ENCODE measurements at regions not wholly inside any gene's neighbourhood (a gene's known extent, or its start where the extent isn't known, plus 50 kb on each side); places are given as distances from the start of the nearest gene placed in this dataset.
"Not testable (repeated sequence)": the region's sequence is repeated elsewhere in the genome, so short reads cannot be mapped to it uniquely, and the experiment has no call there.

GRCh38 chr9:126164796-126165525 is 161.7 kb upstream of the MVB12B start:
- H3K4me1 Mint-ChIP-seq, result no peaks in the 10 kb centered on the region
- H3K27ac Mint-ChIP-seq, result no peak overlapping the region
- no peak overlapping the region for H3K4me3 Mint-ChIP-seq
- H3K9me3 Mint-ChIP-seq, result no peaks in the 10 kb centered on the region
- ATAC-seq (replicated peaks), result no peak
- H3K36me3 Mint-ChIP-seq (ENCODE audit: low read depth), result no peaks in the 10 kb centered on the region
- H3K27me3 Mint-ChIP-seq, result peaks cover 32% of the 10 kb centered on the region

- Mint-ChIP-seq H3K4me3 (no peak overlapping the region), H3K9me3 (no peaks in the 10 kb centered on the region), H3K27ac (no peak overlapping the region), H3K27me3 (peaks cover 38% of the 10 kb centered on the region), H3K4me1 (no peaks in the 10 kb centered on the region), H3K36me3 (ENCODE audit: low read depth) (no peaks in the 10 kb centered on the region)
- ATAC-seq (replicated peaks), result no peak
These were observed 160.9 kb upstream of the MVB12B start for GRCh38 chr9:126165755-126166154.

- Mint-ChIP-seq H3K36me3 (ENCODE audit: low read depth) (no peaks in the 10 kb centered on the region), H3K9me3 (no peaks in the 10 kb centered on the region), H3K4me1 (no peaks in the 10 kb centered on the region), H3K27ac (no peak overlapping the region), H3K4me3 (no peak overlapping the region), H3K27me3 (peaks cover 38% of the 10 kb centered on the region)
- no peak for ATAC-seq (replicated peaks)
These were observed 160.3 kb upstream of the MVB12B start for GRCh38 chr9:126166291-126166690.

GRCh38 chr9:126166866-126167265 is 159.8 kb upstream of the MVB12B start:
- Mint-ChIP-seq H3K27ac (no peak overlapping the region), H3K36me3 (ENCODE audit: low read depth) (no peaks in the 10 kb centered on the region), H3K9me3 (no peaks in the 10 kb centered on the region), H3K4me1 (no peaks in the 10 kb centered on the region), H3K27me3 (peaks cover 38% of the 10 kb centered on the region), H3K4me3 (no peak overlapping the region)
- no peak for ATAC-seq (replicated peaks)

GRCh38 chr9:126169736-126170135 is 156.9 kb upstream of the MVB12B start:
- no peaks in the 10 kb centered on the region for H3K4me1 Mint-ChIP-seq
- H3K27me3 Mint-ChIP-seq, result peaks cover 38% of the 10 kb centered on the region
- no peak overlapping the region for H3K4me3 Mint-ChIP-seq
- no peaks in the 10 kb centered on the region for H3K36me3 Mint-ChIP-seq (ENCODE audit: low read depth)
- H3K27ac Mint-ChIP-seq, result no peak overlapping the region
- no peaks in the 10 kb centered on the region for H3K9me3 Mint-ChIP-seq
- no peak for ATAC-seq (replicated peaks)

GRCh38 chr9:126170286-126170823 is 156.3 kb upstream of the MVB12B start:
- ATAC-seq (replicated peaks), result no peak
- no peaks in the 10 kb centered on the region for H3K4me1 Mint-ChIP-seq
- no peak overlapping the region for H3K4me3 Mint-ChIP-seq
- H3K36me3 Mint-ChIP-seq (ENCODE audit: low read depth), result no peaks in the 10 kb centered on the region
- H3K27me3 Mint-ChIP-seq, result peaks cover 35% of the 10 kb centered on the region
- no peaks in the 10 kb centered on the region for H3K9me3 Mint-ChIP-seq
- H3K27ac Mint-ChIP-seq, result no peak overlapping the region

GRCh38 chr9:126171641-126172040 is 155.0 kb upstream of the MVB12B start:
- Mint-ChIP-seq H3K36me3 (ENCODE audit: low read depth) (no peaks in the 10 kb centered on the region), H3K9me3 (no peaks in the 10 kb centered on the region), H3K27ac (no peak overlapping the region), H3K27me3 (peaks cover 27% of the 10 kb centered on the region), H3K4me3 (no peak overlapping the region), H3K4me1 (no peaks in the 10 kb centered on the region)
- ATAC-seq (replicated peaks), result no peak

- Mint-ChIP-seq H3K36me3 (ENCODE audit: low read depth) (no peaks in the 10 kb centered on the region), H3K9me3 (no peaks in the 10 kb centered on the region), H3K27ac (no peak overlapping the region), H3K4me1 (no peaks in the 10 kb centered on the region), H3K4me3 (no peak overlapping the region), H3K27me3 (peaks cover 22% of the 10 kb centered on the region)
- no peak for ATAC-seq (replicated peaks)
These were observed 153.2 kb upstream of the MVB12B start for GRCh38 chr9:126173401-126173800.

GRCh38 chr9:126173929-126174328 is 152.7 kb upstream of the MVB12B start:
- Mint-ChIP-seq H3K36me3 (ENCODE audit: low read depth) (no peaks in the 10 kb centered on the region), H3K4me3 (no peak overlapping the region), H3K9me3 (no peaks in the 10 kb centered on the region), H3K27me3 (peaks cover 21% of the 10 kb centered on the region), H3K27ac (no peak overlapping the region), H3K4me1 (no peaks in the 10 kb centered on the region)
- no peak for ATAC-seq (replicated peaks)

- Mint-ChIP-seq H3K36me3 (ENCODE audit: low read depth) (no peaks in the 10 kb centered on the region), H3K27me3 (peaks cover 62% of the 10 kb centered on the region)
- no peak for ATAC-seq (replicated peaks)
These were observed 143.4 kb upstream of the MVB12B start for GRCh38 chr9:126183266-126183665.

GRCh38 chr9:126190994-126191393 is 135.6 kb upstream of the MVB12B start:
- not testable (repeated sequence) for H3K27ac Mint-ChIP-seq; ATAC-seq (replicated peaks); H3K9me3 Mint-ChIP-seq; H3K4me1 Mint-ChIP-seq; H3K4me3 Mint-ChIP-seq; H3K36me3 Mint-ChIP-seq (ENCODE audit: low read depth)
- peaks cover 17% of the 10 kb centered on the region for H3K27me3 Mint-ChIP-seq

More at GRCh38 chr9:126183266-126183665, 143.4 kb upstream of the MVB12B start:
- H3K4me1 Mint-ChIP-seq, result no peaks in the 10 kb centered on the region
- peaks cover 9% of the 10 kb centered on the region for H3K9me3 Mint-ChIP-seq
- no peak overlapping the region for H3K27ac Mint-ChIP-seq
- H3K4me3 Mint-ChIP-seq, result no peak overlapping the region

GRCh38 chr9:126198854-126199253 is 127.8 kb upstream of the MVB12B start:
- no peak for ATAC-seq (replicated peaks)
- Mint-ChIP-seq H3K9me3 (no peaks in the 10 kb centered on the region), H3K27me3 (peaks cover 45% of the 10 kb centered on the region), H3K4me1 (no peaks in the 10 kb centered on the region), H3K36me3 (ENCODE audit: low read depth) (no peaks in the 10 kb centered on the region), H3K4me3 (no peak overlapping the region), H3K27ac (no peak overlapping the region)

GRCh38 chr9:126203313-126203712 is 123.3 kb upstream of the MVB12B start:
- H3K27ac Mint-ChIP-seq, result no peak overlapping the region
- ATAC-seq (replicated peaks), result no peak
- H3K4me3 Mint-ChIP-seq, result no peak overlapping the region
- peaks cover 40% of the 10 kb centered on the region for H3K27me3 Mint-ChIP-seq
- H3K4me1 Mint-ChIP-seq, result no peaks in the 10 kb centered on the region
- no peaks in the 10 kb centered on the region for H3K36me3 Mint-ChIP-seq (ENCODE audit: low read depth)
- no peaks in the 10 kb centered on the region for H3K9me3 Mint-ChIP-seq

- H3K4me3 Mint-ChIP-seq, result no peak overlapping the region
- no peaks in the 10 kb centered on the region for H3K9me3 Mint-ChIP-seq
- H3K27ac Mint-ChIP-seq, result no peak overlapping the region
- ATAC-seq (replicated peaks), result no peak
- H3K4me1 Mint-ChIP-seq, result no peaks in the 10 kb centered on the region
- no peaks in the 10 kb centered on the region for H3K36me3 Mint-ChIP-seq (ENCODE audit: low read depth)
- peaks cover 40% of the 10 kb centered on the region for H3K27me3 Mint-ChIP-seq
These were observed 122.4 kb upstream of the MVB12B start for GRCh38 chr9:126204197-126204596.

- H3K27ac Mint-ChIP-seq, result no peak overlapping the region
- H3K4me1 Mint-ChIP-seq, result no peaks in the 10 kb centered on the region
- peaks cover 38% of the 10 kb centered on the region for H3K27me3 Mint-ChIP-seq
- H3K9me3 Mint-ChIP-seq, result no peaks in the 10 kb centered on the region
- H3K4me3 Mint-ChIP-seq, result no peak overlapping the region
- no peaks in the 10 kb centered on the region for H3K36me3 Mint-ChIP-seq (ENCODE audit: low read depth)
- no peak for ATAC-seq (replicated peaks)
These were observed 121.9 kb upstream of the MVB12B start for GRCh38 chr9:126204708-126205225.
